ENCODE measurements at regions not wholly inside any gene's neighbourhood (a gene's known extent, or its start where the extent isn't known, plus 50 kb on each side); places are given as distances from the start of the nearest gene placed in this dataset.

- Histone ChIP-seq H3K27ac (ENCODE audit: extremely low read depth, low read depth, low read length) (no peak overlapping the region), H3K27me3 (ENCODE audit: control insufficient read depth in 2 of 2, insufficient read depth in 2 of 2, low read length in 2 of 2) (no peaks in the 10 kb centered on the region), H4K20me1 (replicated peaks; ENCODE audit: control insufficient read depth, insufficient read depth, low read length) (no peaks in the 10 kb centered on the region), H3K4me1 (replicated peaks in 1 of 2; ENCODE audit: control insufficient read depth in 2 of 2, insufficient read depth in 2 of 2, low read length in 2 of 2) (no peaks in the 10 kb centered on the region), H3K9me3 (replicated peaks; ENCODE audit: control insufficient read depth, insufficient read depth, low read depth, low read length) (no peaks in the 10 kb centered on the region), H3K79me2 (ENCODE audit: control insufficient read depth, insufficient read depth, low read length) (no peaks in the 10 kb centered on the region), H3K36me3 (ENCODE audit: control insufficient read depth, insufficient read depth, low read length) (no peaks in the 10 kb centered on the region), H3K9me1 (ENCODE audit: control insufficient read depth, insufficient read depth, low read length) (no peaks in the 10 kb centered on the region), H2AFZ (ENCODE audit: low read depth, low read length) (no peak overlapping the region), H3K9ac (ENCODE audit: insufficient read depth in 1 of 2, low read depth in 2 of 2, low read length in 2 of 2) (no peak overlapping the region), H3K4me3 (no peak overlapping the region), H3K4me2 (ENCODE audit: insufficient read depth, low read length) (no peak overlapping the region)
- WGBS (ENCODE audit: insufficient coverage, low coverage, missing lambda C conversion rate), result 0% methylated on average over 6 of the region's 6 CpGs
- in situ Hi-C loops (cut with MboI), result no loop called here
- CTCF ChIA-PET (ENCODE audit: low intra/inter-chr PET ratio), result no interaction called here
- POLR2A ChIA-PET, result no interaction called here
- ATAC-seq (no peak), DNase-seq (ENCODE audit: extremely low read depth in 1 of 4, low spot score in 3 of 4) (no peak), FAIRE-seq (no peak)
- intact Hi-C loops (cut with micrococcal nuclease), result no loop called here
- BruUV-seq (replicated peaks), result no TSS peak
- TF ChIP-seq, protein P1, sequence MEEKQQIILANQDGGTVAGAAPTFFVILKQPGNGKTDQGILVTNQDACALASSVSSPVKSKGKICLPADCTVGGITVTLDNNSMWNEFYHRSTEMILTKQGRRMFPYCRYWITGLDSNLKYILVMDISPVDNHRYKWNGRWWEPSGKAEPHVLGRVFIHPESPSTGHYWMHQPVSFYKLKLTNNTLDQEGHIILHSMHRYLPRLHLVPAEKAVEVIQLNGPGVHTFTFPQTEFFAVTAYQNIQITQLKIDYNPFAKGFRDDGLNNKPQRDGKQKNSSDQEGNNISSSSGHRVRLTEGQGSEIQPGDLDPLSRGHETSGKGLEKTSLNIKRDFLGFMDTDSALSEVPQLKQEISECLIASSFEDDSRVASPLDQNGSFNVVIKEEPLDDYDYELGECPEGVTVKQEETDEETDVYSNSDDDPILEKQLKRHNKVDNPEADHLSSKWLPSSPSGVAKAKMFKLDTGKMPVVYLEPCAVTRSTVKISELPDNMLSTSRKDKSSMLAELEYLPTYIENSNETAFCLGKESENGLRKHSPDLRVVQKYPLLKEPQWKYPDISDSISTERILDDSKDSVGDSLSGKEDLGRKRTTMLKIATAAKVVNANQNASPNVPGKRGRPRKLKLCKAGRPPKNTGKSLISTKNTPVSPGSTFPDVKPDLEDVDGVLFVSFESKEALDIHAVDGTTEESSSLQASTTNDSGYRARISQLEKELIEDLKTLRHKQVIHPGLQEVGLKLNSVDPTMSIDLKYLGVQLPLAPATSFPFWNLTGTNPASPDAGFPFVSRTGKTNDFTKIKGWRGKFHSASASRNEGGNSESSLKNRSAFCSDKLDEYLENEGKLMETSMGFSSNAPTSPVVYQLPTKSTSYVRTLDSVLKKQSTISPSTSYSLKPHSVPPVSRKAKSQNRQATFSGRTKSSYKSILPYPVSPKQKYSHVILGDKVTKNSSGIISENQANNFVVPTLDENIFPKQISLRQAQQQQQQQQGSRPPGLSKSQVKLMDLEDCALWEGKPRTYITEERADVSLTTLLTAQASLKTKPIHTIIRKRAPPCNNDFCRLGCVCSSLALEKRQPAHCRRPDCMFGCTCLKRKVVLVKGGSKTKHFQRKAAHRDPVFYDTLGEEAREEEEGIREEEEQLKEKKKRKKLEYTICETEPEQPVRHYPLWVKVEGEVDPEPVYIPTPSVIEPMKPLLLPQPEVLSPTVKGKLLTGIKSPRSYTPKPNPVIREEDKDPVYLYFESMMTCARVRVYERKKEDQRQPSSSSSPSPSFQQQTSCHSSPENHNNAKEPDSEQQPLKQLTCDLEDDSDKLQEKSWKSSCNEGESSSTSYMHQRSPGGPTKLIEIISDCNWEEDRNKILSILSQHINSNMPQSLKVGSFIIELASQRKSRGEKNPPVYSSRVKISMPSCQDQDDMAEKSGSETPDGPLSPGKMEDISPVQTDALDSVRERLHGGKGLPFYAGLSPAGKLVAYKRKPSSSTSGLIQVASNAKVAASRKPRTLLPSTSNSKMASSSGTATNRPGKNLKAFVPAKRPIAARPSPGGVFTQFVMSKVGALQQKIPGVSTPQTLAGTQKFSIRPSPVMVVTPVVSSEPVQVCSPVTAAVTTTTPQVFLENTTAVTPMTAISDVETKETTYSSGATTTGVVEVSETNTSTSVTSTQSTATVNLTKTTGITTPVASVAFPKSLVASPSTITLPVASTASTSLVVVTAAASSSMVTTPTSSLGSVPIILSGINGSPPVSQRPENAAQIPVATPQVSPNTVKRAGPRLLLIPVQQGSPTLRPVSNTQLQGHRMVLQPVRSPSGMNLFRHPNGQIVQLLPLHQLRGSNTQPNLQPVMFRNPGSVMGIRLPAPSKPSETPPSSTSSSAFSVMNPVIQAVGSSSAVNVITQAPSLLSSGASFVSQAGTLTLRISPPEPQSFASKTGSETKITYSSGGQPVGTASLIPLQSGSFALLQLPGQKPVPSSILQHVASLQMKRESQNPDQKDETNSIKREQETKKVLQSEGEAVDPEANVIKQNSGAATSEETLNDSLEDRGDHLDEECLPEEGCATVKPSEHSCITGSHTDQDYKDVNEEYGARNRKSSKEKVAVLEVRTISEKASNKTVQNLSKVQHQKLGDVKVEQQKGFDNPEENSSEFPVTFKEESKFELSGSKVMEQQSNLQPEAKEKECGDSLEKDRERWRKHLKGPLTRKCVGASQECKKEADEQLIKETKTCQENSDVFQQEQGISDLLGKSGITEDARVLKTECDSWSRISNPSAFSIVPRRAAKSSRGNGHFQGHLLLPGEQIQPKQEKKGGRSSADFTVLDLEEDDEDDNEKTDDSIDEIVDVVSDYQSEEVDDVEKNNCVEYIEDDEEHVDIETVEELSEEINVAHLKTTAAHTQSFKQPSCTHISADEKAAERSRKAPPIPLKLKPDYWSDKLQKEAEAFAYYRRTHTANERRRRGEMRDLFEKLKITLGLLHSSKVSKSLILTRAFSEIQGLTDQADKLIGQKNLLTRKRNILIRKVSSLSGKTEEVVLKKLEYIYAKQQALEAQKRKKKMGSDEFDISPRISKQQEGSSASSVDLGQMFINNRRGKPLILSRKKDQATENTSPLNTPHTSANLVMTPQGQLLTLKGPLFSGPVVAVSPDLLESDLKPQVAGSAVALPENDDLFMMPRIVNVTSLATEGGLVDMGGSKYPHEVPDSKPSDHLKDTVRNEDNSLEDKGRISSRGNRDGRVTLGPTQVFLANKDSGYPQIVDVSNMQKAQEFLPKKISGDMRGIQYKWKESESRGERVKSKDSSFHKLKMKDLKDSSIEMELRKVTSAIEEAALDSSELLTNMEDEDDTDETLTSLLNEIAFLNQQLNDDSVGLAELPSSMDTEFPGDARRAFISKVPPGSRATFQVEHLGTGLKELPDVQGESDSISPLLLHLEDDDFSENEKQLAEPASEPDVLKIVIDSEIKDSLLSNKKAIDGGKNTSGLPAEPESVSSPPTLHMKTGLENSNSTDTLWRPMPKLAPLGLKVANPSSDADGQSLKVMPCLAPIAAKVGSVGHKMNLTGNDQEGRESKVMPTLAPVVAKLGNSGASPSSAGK (IDR thresholded peaks at IDR 0.05), result no peak
- TF ChIP-seq NCOR1 (IDR thresholded peaks at IDR 0.05) (no peak), GTF2A2 (tag; IDR thresholded peaks at IDR 0.05) (no peak), ZFP36 (IDR thresholded peaks at IDR 0.05; ENCODE audit: low read depth, low read length, partially characterized antibody) (no peak), HLTF (IDR thresholded peaks at IDR 0.05) (no peak), NFE2 (IDR thresholded peaks at IDR 0.05; ENCODE audit: low read depth) (no peak), HNRNPUL1 (IDR thresholded peaks at IDR 0.05; ENCODE audit: low read length) (no peak), ZNF354B (CRISPR knock-in tag; IDR thresholded peaks at IDR 0.05) (no peak), IRF9 (tag; IDR thresholded peaks at IDR 0.05) (no peak), ZBTB9 (CRISPR knock-in tag; IDR thresholded peaks at IDR 0.05) (no peak), BDP1 (IDR thresholded peaks at IDR 0.05; ENCODE audit: insufficient read depth, insufficient read length) (no peak)
Observed at GRCh38 chr3:164812042-164812441, 266.3 kb downstream of the SI start.
